ACHN (cell line): ENCODE measurements at regions not wholly inside any gene's neighbourhood (a gene's known extent, or its start where the extent isn't known, plus 50 kb on each side); places are given as distances from the start of the nearest gene placed in this dataset.

ENCODE experiments used
- DNase-seq: peaks from one replicate; pipeline ENCODE4 v3.0.0-alpha.2; 2015
- in situ Hi-C: cut with HindIII; loops from 2 replicates; pipeline ENCODE4 v1.10.0; 2017; ENCODE audit warnings: low sequenced_read_pairs, low pct_ligation_motif_present, low pct_unique_long_range_greater_than_20kb

GRCh38 chr9:108113596-108113995 lies 624.0 kb upstream of the KLF4 start:
- DNase-seq, result no peak
- in situ Hi-C loops, result no loop called here

GRCh38 chr9:108109927-108110690 lies 620.5 kb upstream of the KLF4 start:
- in situ Hi-C loops, result no loop called here
- no peak for DNase-seq

GRCh38 chr9:108108852-108109448 lies 619.4 kb upstream of the KLF4 start:
- in situ Hi-C loops, result no loop called here
- DNase-seq, result no peak

GRCh38 chr9:108108280-108108851 lies 618.8 kb upstream of the KLF4 start:
- DNase-seq, result no peak
- in situ Hi-C loops, result no loop called here

- no peak for DNase-seq
- in situ Hi-C loops, result no loop called here
Observed at GRCh38 chr9:108105885-108106284, 616.3 kb upstream of the KLF4 start.

GRCh38 chr9:108104991-108105390 lies 615.4 kb upstream of the KLF4 start:
- DNase-seq, result no peak
- in situ Hi-C loops, result no loop called here

- in situ Hi-C loops, result no loop called here
- no peak for DNase-seq
Observed at GRCh38 chr9:108103046-108103693, 613.6 kb upstream of the KLF4 start.

GRCh38 chr9:108101410-108101809 lies 611.8 kb upstream of the KLF4 start:
- DNase-seq, result no peak
- in situ Hi-C loops, result no loop called here

- in situ Hi-C loops, result no loop called here
Observed at GRCh38 chr9:108100571-108100970, 611.0 kb upstream of the KLF4 start.

GRCh38 chr9:108099854-108100253 lies 610.3 kb upstream of the KLF4 start:
- in situ Hi-C loops, result no loop called here
- DNase-seq, result no peak

More at GRCh38 chr9:108100571-108100970, 611.0 kb upstream of the KLF4 start:
- DNase-seq, result no peak

GRCh38 chr9:108095496-108095895 lies 605.9 kb upstream of the KLF4 start:
- in situ Hi-C loops, result no loop called here
- DNase-seq, result no peak

- DNase-seq, result no peak
- in situ Hi-C loops, result no loop called here
Observed at GRCh38 chr9:108094676-108094993, 605.1 kb upstream of the KLF4 start.

GRCh38 chr9:108093773-108094675 lies 604.5 kb upstream of the KLF4 start:
- DNase-seq, result peak; percentile 91
- in situ Hi-C loops, result no loop called here

- no peak for DNase-seq
- in situ Hi-C loops, result no loop called here
Observed at GRCh38 chr9:108088916-108089315, 599.3 kb upstream of the KLF4 start.

GRCh38 chr9:108087781-108088180 lies 598.2 kb upstream of the KLF4 start:
- in situ Hi-C loops, result no loop called here
- no peak for DNase-seq

GRCh38 chr9:108086624-108087023 lies 597.1 kb upstream of the KLF4 start:
- in situ Hi-C loops, result no loop called here
- DNase-seq, result no peak

- in situ Hi-C loops, result no loop called here
- DNase-seq, result no peak
Observed at GRCh38 chr9:108085294-108085693, 595.7 kb upstream of the KLF4 start.

GRCh38 chr9:108083796-108084352 lies 594.3 kb upstream of the KLF4 start:
- DNase-seq, result no peak
- in situ Hi-C loops, result no loop called here
